GF-D8 (cell line): ENCODE measurements at regions not wholly inside any gene's neighbourhood (a gene's known extent, or its start where the extent isn't known, plus 50 kb on each side); places are given as distances from the start of the nearest gene placed in this dataset.
A peak's percentile ranks its signal among the peaks of the same experiment; 100 is the strongest.

Experiments used
- DNase-seq: peaks from one replicate; lab custom pipeline; 2025; lab: John Stamatoyannopoulos, UW

DNA sequence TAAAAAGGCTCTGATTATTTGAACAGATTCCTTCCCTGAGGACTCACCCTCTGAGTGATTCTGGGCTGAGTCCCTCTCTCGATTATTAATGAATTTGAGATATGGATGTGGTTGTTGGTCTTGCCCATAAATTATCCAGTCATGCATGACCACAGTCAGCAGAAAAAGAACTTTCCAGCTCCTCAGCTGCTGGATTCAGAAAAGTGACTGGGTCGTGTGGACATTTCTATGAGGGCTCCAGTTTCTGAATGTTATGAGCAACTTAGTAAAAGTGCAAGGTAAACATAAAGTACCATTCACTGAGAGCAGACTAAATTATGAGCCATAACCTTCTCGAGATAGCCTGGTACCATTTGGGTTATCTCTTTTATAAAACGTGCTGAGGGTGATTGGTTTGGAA, 100.1 kb upstream of the CLDN10 start:
- DNase-seq, result no peak

GRCh38 chr13:95455782-95456181, 96.7 kb upstream of the CLDN10 start:
- no peak for DNase-seq

DNA sequence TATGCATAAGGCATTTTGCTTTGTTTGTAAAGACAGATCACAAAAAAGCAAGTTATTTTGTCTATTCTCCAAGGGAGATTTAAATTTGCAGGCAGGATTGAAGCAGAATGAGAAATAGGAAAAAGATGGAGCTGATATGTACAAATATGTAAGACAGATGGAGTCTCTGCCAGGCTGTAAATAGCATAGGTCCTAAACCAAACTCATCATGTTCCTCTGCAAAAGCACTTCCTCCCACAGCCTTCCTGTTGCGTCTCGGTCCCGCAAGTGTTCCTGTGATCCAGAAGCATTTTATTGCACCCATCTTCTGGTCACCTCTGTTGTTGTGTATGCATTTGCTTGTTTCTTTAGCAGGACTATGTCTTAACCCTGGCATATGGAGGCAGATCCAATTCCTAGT, 95.7 kb upstream of the CLDN10 start:
- DNase-seq, result no peak

- no peak for DNase-seq
Measured at GRCh38 chr13:95457294-95457693, 95.2 kb upstream of the CLDN10 start.

DNA sequence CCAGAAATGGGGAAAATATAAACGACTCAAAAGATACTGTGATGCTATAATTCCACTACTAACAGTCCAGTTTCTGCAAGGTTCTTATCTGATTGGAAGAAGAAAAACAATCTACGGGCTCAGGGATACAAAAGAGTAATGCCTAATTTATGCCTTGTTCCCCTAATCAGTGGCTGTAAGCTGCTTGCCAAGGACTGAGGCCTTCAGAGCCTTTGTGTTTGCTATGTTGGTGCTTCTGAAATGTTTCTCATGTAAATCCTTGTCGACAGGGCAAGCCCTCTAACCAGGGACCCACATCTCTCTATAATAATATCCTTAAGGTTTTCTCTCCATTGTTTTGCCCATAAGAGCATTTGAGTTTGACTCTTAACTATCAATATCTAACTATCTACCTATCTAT, 89.7 kb upstream of the CLDN10 start:
- DNase-seq, result no peak

- no peak for DNase-seq
Measured at GRCh38 chr13:95463531-95463930, 89.0 kb upstream of the CLDN10 start.

DNA sequence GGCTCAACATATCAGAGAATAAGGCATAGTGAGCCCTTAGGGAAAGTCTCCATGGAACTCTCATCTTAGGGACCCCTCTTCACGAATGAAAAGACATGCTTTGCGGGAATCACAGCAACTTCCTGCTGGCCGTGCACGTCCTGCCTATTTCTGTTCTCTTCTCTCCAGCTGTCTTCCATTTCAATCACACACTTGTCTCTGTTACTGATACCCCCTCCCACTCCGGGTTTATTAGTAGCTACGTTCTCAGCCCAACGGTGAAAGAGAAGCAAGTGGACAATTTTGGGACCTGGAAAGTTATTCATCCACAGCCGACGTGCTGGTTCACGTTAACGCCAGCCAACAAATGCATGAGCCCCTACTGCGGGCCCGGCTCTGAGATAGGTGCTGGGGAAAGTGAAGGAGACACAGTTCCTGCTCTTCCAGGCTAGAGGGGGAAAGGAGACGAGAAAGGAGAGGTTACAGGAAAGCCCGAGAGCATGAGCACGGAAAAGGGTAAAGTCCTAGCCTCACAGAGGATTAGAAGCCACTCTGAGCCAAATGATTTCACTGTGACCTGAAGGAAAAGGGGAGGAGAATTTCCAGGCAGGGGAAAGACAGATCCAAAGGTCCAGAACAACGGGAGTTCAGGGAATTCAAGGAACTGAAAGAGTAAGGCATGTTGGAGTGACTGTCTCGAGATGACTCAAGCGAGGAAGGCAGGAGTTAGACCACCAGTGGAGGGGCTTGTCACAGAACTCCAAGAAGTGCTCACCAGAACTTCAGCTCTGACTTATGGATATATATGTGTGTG, 81.8 kb upstream of the CLDN10 start:
- no peak for DNase-seq

DNA sequence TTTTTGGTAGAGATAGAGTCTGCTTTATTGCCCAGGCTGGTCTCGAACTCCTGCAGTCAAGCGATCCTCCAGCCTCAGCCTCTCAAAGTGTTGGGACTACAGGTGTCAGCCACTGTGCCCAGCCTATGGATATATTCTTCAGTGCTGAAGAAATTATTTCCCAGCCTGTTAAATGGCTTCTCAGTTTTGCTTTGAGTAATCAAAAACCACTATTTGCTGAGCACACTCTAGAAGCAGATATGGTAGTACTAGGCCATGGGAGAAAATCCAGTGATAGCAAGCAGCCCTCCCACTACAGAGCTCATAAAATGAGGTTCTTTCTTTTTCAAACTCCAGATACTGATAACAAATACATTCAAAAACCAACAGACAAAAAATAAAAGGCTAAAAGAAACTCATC, 80.6 kb upstream of the CLDN10 start:
- no peak for DNase-seq

- DNase-seq, result no peak
Measured at GRCh38 chr13:95474992-95475391, 77.5 kb upstream of the CLDN10 start.

GRCh38 chr13:95477187-95477586, 75.3 kb upstream of the CLDN10 start:
- DNase-seq, result no peak

DNA sequence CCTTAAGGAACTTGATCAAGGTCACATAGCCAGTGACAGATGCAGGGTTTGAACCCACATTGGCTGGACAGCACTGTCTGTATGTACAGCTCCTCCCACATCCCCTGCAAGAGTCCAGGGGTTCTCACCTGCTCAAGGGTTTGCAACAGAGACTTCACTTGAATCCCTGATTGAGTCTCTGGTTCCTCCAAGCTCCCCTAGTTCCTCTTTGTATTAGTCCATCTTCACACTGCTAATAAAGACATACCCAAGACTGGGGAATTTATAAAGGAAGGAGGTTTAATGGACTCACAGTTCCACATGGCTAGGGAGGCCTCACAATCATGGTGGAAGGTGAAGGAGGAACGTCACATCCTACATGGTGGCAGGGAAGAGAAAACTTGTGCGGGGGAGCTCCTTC, 72.8 kb upstream of the CLDN10 start:
- peak; percentile 59 for DNase-seq

- peak; percentile 98 for DNase-seq
Measured at GRCh38 chr13:95480131-95480545, 72.4 kb upstream of the CLDN10 start.

DNA sequence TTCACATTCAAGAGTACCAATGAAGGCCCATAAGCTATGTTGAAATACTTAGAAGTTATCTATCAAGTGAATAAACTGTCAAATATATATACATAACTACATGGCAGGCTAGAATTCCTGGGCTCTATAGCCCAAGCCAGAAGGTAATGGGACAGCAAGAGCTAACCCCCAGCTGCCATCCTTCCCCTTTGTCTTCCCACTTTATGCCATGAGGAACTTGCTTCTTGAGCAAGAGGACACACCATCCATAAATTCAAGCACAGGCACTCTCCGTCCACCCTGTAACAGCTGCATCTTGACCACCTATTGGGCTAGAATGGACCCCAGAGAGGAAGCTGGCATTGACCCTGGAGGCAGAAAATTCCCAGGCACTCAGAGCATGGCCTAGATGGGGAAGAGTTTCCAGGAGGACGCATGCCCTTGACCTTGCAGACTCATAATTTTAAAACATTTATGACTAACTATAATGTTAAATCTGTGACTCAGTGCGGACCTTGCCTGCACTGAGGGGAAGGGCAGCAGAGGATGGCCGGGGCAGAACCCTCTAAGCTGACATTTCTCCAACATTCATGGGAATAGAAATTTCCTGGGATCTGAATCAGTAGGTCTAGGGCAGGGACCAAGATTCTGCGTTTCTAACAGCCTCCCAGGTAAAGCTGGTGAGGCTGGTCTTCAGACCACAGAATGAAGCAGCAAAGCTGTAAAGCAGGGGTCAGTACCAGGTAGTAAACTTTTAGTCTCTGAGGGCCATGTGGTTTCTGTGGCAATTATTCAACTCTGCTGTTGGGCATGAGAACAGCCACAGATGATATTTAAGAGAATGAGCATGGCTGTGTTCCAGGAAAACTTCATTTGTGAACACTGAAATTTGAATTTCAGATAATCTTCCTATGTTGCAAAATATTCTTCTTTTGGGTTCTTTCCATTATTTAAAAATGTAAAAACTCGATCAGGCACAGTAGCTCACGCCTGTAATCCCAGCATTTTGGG, 71.4 kb upstream of the CLDN10 start:
- peak; percentile 50 for DNase-seq

DNA sequence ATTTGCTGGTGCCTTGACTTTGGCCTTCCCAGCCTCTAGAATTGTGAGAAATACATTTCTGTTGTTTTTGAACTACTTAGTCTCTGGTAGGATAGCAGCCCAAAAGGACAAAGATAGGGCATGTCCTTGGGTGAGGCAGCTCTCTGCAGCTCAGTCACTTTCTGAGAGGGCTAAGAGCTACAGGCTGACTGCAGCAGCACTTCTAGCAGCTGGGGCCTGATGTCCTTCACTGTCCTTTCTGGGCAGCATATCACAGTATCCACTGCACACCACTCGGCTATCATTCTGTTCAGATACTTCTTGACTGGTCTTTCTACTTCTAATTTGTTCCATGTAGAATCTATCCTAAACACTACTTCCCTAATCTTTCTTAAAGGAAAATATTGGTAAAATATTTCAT, 68.5 kb upstream of the CLDN10 start:
- DNase-seq, result no peak

- peak; percentile 75 for DNase-seq
Measured at GRCh38 chr13:95485045-95485517, 67.4 kb upstream of the CLDN10 start.

DNA sequence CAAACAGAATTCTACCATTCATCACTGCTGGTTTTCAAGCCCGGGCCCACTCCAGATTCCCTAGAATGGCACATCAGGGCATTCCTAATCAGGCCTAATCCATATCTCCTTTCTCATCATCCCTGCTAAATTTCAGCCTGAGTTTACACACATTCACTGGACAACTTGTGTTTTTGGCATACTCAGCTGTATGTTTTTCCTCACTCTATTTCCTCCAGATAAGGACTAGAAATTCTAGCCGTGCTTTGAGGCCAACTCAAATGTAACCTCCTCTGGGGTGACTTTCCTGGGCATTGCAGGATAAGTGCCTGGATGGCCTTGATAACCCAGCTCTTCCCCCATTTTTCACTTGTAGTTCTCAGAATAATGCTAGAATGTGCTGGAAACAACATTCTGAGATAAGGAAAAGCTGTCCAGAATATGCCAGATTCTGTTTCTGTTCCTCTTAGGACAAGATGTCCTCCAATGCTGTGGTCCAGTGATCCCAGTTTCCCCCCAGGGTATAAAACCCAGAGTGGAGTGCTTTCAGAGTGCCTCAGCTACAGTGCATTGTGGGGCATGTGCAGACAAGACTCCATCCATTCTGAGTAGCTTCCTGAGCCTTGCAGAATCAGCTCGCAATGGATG, 66.9 kb upstream of the CLDN10 start:
- DNase-seq, result no peak

DNA sequence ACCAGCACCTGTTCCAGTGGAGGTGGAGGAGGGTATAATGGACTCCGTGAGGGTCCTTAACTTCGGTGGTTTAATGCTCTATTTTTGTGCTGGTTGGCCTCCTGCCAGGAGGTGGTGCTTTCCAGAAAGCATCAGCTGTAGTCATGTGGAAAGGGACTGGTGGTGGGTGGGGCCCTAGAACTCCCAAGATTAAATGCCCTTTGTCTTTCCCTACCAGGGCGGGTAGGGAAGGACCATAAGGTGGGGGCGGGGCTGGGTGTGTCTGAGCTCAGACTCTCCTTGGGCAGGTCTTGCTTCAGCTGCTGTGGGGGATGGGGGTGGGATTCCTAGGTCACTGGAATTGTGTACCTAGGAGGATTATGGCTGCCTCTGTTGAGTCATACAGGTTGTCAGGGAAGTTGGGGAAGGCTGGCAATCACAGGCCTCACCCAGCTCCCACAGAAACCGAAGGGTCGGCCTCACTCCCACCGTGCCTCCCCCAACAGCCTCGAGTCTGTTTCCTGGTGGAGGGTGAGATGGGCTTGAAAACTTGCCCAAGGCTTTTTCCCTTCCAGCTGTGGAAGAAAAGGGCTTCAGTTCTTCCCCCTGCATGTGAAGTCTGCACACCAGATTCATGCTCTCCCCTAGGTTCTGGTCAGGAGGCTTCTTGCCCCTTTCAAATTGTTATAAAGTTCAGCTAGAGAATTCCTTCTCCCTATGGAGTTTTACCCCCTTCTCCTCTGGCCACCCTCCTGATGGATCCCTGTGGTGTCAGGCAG, 60.3 kb upstream of the CLDN10 start:
- DNase-seq, result no peak

- DNase-seq, result peak; percentile 39
Measured at GRCh38 chr13:95494082-95494681, 58.3 kb upstream of the CLDN10 start.

DNA sequence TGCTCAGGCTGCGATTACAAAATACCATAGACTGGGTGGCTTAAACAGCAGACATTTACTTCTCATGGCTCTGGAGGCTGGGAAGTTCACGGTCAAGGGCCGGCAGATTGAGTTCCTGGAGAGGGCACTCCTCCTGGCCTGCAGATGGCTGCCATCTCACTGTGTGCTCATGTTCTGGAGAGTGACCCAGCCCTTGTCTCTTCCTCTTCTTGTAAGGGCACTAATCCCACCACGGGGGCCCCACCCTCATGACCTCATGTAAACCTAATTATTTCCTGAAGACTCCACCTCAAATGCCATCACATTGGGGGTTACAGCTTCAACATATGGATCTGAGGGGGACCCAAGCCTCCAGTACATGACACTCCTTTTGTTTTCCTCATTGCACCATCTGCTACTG, 56.0 kb upstream of the CLDN10 start:
- no peak for DNase-seq

DNA sequence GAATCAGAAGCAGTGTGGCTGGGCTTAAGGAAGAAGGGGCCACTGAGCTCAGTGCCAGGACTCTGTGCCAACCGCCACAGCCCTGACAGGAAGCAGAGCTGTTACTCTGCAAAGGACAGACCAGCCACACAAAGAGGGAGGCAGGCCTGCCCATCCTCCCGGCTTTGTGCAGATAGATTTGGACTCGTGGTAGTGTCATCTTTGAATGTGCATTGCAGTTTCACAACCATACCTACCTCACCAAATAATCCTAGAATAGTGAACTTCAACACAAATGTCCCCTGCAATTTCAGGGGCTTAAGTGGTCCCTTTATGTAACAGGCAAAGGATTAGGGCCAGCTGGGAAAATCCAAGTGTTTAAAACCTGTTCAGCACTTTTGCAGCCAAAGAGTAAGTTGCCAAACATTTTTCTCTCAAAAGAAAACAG, 55.1 kb upstream of the CLDN10 start:
- DNase-seq, result peak; percentile 70

DNA sequence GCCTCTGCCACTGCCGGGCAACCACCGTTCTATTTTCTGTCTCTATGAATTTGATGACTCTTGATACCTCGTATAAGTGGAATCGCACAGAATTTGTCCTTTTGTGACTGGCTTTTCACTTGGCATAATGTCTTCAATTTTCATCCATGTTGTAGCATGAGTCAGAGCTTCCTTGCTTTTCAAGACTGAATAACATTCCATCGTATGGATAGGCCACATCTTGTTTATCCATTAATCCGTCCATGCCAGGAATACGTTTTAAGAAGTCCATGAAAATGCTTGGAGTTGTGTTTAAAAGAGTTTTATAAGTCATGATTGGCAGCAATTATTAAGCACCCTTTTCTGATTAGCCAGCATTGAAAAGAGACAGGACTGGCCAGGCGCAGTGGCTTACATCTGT, 53.6 kb upstream of the CLDN10 start:
- DNase-seq, result no peak
